Natural killer cell (primary cell): ENCODE measurements at regions not wholly inside any gene's neighbourhood (a gene's known extent, or its start where the extent isn't known, plus 50 kb on each side); places are given as distances from the start of the nearest gene placed in this dataset.

Source experiments
- ATAC-seq, 3 donors: fragments of 150-1000 bp in 2 of 3; fragments of 200-7000 bp in 1 of 3; cut with Tn5 transposase; 1 replicate in 1 of 3; 2 replicates in 2 of 3; pipeline ENCODE4 v1.10.0; 2021; ENCODE audit warnings: mild to moderate bottlenecking in 2 of 3, moderate library complexity in 2 of 3
- DNase-seq, 2 donors: peaks; one replicate each; pipeline versions ENCODE4 v3.0.0 to v3.0.0-alpha.2; 2013 to 2021; ENCODE audit warnings: mixed read lengths in 1 of 2
- H3K27ac ChIP-seq: one replicate; pipeline ENCODE4 v1.5.1; 2013; ENCODE audit warnings: mild to moderate bottlenecking, low read length
- H3K27me3 ChIP-seq: one replicate; pipeline ENCODE4 v1.6.1; 2013; ENCODE audit warnings: low read length; ENCODE audit not compliant: control insufficient read depth, insufficient read depth
- H3K36me3 ChIP-seq: one replicate; pipeline ENCODE4 v1.6.1; 2013; ENCODE audit warnings: low read length; ENCODE audit not compliant: control insufficient read depth, insufficient read depth
- H3K4me1 ChIP-seq: one replicate; pipeline ENCODE4 v1.6.1; 2013; ENCODE audit warnings: low read length; ENCODE audit not compliant: control insufficient read depth, insufficient read depth
- H3K4me3 ChIP-seq: one replicate; pipeline ENCODE4 v1.5.1; 2013; ENCODE audit warnings: low read length
- H3K9me3 ChIP-seq: one replicate; pipeline ENCODE4 v1.6.1; 2013; ENCODE audit warnings: low read length; ENCODE audit not compliant: control insufficient read depth, insufficient read depth
- H3K27ac Mint-ChIP-seq, 2 donors: one replicate each; pipeline ENCODE4 v1.8.0; 2022; ENCODE audit warnings: mild to moderate bottlenecking in 2 of 2, mixed read lengths in 2 of 2, moderate library complexity in 1 of 2
- H3K27me3 Mint-ChIP-seq, 2 donors: one replicate each; pipeline ENCODE4 v1.8.0; 2022; ENCODE audit warnings: low read depth in 2 of 2, mixed read lengths in 2 of 2
- H3K36me3 Mint-ChIP-seq: one replicate; pipeline ENCODE4 v1.8.0; 2022; ENCODE audit warnings: mixed read lengths
- H3K4me1 Mint-ChIP-seq, 2 donors: one replicate each; pipeline ENCODE4 v1.8.0; 2022; ENCODE audit warnings: mixed read lengths in 2 of 2
- H3K4me3 Mint-ChIP-seq: one replicate; pipeline ENCODE4 v1.8.0; 2022; ENCODE audit warnings: mild to moderate bottlenecking, moderate library complexity, mixed read lengths
- H3K9me3 Mint-ChIP-seq, 2 donors: one replicate each; pipeline ENCODE4 v1.8.0; 2022; ENCODE audit warnings: mixed read lengths in 2 of 2
- WGBS: methylation state at CpG from one replicate; pipeline ENCODE4 v1.1.7; 2013; ENCODE audit warnings: missing lambda C conversion rate; ENCODE audit not compliant: insufficient coverage; 5-methylcytosine and 5-hydroxymethylcytosine counted together
- intact Hi-C: fragments of 100-400 bp; cut with micrococcal nuclease; formaldehyde crosslinking; loops from one replicate; pipeline ENCODE4 v1.14.2; 2022
- TF ChIP-seq, protein P1 (sequence below): fragments of 200-600 bp; IDR thresholded peaks from one replicate; pipeline ENCODE4 v1.8.0; 2022; ENCODE audit warnings: antibody characterized with exemption

DNA sequence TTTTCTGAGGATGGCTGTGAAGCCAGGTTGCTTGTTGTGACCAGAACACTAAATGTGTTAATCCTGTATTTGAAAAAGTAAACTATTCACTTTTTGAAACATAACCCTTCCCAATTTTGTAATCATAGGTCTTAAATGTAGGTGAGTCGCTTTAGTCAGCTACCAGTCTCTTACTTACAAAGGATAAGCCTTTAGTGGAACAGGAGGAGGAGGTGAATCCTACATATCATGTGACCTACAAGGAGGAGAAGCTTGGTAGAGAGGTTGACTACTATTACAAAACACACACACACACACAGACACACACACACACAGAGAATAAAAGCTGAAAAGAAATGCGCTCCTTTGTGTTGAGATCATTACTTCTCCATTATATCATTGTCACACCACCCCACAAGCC lies 59.9 kb upstream of the SPAG16 start:
- no CpG with 5 or more reads among the region's 2 CpGs for WGBS
- no peaks in the 10 kb centered on the region for H3K9me3 Mint-ChIP-seq
- H3K4me1 Mint-ChIP-seq: peaks cover 5 to 10% of the 10 kb centered on the region in 2 donors

DNA sequence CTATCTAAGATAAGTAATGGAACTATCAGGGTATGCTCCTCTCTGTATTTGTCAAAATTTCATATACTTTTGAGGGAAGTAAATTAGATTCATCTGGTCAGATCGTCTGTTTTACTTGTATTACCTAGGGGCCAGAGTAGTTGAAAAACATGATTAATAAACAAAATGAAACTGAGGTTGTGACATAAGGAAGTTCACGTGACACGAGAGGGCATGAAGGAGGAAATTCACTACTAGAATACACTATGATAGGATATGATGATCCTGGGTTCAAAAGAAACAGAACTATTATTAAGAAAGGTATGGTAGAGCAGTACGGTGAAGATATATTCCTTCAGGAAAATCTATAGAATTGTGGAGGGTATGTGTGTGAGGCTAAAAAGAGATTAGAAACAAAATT lies 58.4 kb upstream of the SPAG16 start:
- H3K4me3 Mint-ChIP-seq: no peak overlapping the region
- Histone ChIP-seq H3K4me3 (no peak overlapping the region), H3K27ac (no peak overlapping the region), H3K27me3 (no peaks in the 10 kb centered on the region), H3K4me1 (no peaks in the 10 kb centered on the region), H3K36me3 (no peaks in the 10 kb centered on the region), H3K9me3 (no peaks in the 10 kb centered on the region)
- TF ChIP-seq, protein P1, sequence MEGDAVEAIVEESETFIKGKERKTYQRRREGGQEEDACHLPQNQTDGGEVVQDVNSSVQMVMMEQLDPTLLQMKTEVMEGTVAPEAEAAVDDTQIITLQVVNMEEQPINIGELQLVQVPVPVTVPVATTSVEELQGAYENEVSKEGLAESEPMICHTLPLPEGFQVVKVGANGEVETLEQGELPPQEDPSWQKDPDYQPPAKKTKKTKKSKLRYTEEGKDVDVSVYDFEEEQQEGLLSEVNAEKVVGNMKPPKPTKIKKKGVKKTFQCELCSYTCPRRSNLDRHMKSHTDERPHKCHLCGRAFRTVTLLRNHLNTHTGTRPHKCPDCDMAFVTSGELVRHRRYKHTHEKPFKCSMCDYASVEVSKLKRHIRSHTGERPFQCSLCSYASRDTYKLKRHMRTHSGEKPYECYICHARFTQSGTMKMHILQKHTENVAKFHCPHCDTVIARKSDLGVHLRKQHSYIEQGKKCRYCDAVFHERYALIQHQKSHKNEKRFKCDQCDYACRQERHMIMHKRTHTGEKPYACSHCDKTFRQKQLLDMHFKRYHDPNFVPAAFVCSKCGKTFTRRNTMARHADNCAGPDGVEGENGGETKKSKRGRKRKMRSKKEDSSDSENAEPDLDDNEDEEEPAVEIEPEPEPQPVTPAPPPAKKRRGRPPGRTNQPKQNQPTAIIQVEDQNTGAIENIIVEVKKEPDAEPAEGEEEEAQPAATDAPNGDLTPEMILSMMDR: no peak
- 76% methylated on average over 2 of the region's 4 CpGs for WGBS
- intact Hi-C loops: no loop called here
- ATAC-seq: no peak
- peaks cover 3 to 13% of the 10 kb centered on the region in 2 donors for H3K27me3 Mint-ChIP-seq
- H3K9me3 Mint-ChIP-seq: no peaks in the 10 kb centered on the region
- no peak for DNase-seq
- H3K4me1 Mint-ChIP-seq: peaks cover 5 to 10% of the 10 kb centered on the region in 2 donors
- no peak overlapping the region for H3K27ac Mint-ChIP-seq
- no peaks in the 10 kb centered on the region for H3K36me3 Mint-ChIP-seq

More for the DNA sequence above, 59.9 kb upstream of the SPAG16 start:
- Histone ChIP-seq H3K9me3 (no peaks in the 10 kb centered on the region), H3K27me3 (no peaks in the 10 kb centered on the region), H3K4me3 (no peak overlapping the region), H3K27ac (no peak overlapping the region), H3K36me3 (no peaks in the 10 kb centered on the region), H3K4me1 (no peaks in the 10 kb centered on the region)
- Mint-ChIP-seq H3K4me3 (no peak overlapping the region), H3K27ac (no peak overlapping the region), H3K36me3 (no peaks in the 10 kb centered on the region), H3K27me3 (peaks cover 3 to 13% of the 10 kb centered on the region in 2 donors)
- no peak for ATAC-seq
- no peak for DNase-seq
- intact Hi-C loops: no loop called here
- TF ChIP-seq, protein P1: no peak

DNA sequence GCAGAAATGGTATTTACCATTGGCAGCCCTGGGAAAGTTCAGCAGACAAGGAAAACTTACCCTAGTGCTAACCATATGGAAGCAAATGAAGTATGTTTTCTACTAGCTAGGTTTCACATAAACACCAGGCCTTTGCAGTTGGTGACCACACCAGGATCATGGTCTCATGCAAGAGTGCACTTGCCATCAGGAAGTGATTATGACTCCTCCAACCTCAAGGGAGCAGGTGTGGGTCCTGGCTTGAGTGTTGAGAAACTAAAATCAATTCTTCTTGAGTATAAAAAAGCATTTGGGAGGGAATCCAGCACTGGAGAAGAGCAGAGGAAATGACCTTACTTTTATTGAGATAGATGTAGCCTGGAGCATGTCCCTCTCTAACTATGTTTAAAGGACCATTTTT lies 56.8 kb upstream of the SPAG16 start:
- H3K4me3 Mint-ChIP-seq: no peak overlapping the region
- H3K4me1 ChIP-seq: no peaks in the 10 kb centered on the region

DNA sequence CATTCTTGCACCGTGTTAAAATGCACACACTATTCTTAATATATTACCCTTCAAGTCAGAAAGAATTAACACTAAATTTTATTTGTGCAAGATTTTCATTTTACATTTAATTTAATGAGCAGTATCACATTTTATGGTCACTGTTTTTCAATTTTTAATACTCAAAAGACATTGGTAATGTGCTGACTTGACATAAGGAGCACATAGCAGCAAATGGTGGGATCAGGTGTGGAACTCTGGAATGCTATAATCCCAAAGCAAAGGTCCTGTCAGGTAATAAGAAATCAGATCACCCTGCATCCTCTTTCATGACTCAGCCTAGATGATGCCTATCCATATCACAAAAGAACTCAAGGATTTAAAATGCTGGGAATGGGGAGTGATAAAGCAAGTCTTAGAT lies 55.6 kb upstream of the SPAG16 start:
- H3K9me3 Mint-ChIP-seq: no peaks in the 10 kb centered on the region
- 100% methylated on average over 1 of the region's 1 CpG for WGBS
- intact Hi-C loops: no loop called here
- H3K4me1 ChIP-seq: peaks cover 3% of the 10 kb centered on the region
- no peaks in the 10 kb centered on the region for H3K36me3 Mint-ChIP-seq
- no peak overlapping the region for H3K27ac ChIP-seq
- H3K27me3 ChIP-seq: no peaks in the 10 kb centered on the region
- peaks cover 15 to 20% of the 10 kb centered on the region in 2 donors for H3K4me1 Mint-ChIP-seq
- H3K27me3 Mint-ChIP-seq: no peaks in the 10 kb centered on the region
- H3K27ac Mint-ChIP-seq: no peak overlapping the region
- H3K9me3 ChIP-seq: no peaks in the 10 kb centered on the region
- H3K4me3 ChIP-seq: no peak overlapping the region
- no peak for ATAC-seq
- no peak for DNase-seq
- TF ChIP-seq, protein P1: no peak
- H3K4me3 Mint-ChIP-seq: no peak overlapping the region
- H3K36me3 ChIP-seq: no peaks in the 10 kb centered on the region

More for the DNA sequence above, 56.8 kb upstream of the SPAG16 start:
- Mint-ChIP-seq H3K36me3 (no peaks in the 10 kb centered on the region), H3K27ac (no peak overlapping the region), H3K9me3 (no peaks in the 10 kb centered on the region), H3K27me3 (no peaks in the 10 kb centered on the region), H3K4me1 (peaks cover 5 to 10% of the 10 kb centered on the region in 2 donors)
- intact Hi-C loops: no loop called here
- Histone ChIP-seq H3K9me3 (no peaks in the 10 kb centered on the region), H3K27me3 (no peaks in the 10 kb centered on the region), H3K4me3 (no peak overlapping the region), H3K36me3 (no peaks in the 10 kb centered on the region), H3K27ac (no peak overlapping the region)
- TF ChIP-seq, protein P1: no peak
- DNase-seq (no peak), ATAC-seq (peak in 1 of 3 donors; percentile 21)
